GDM1 (cell line): ENCODE measurements at regions not wholly inside any gene's neighbourhood (a gene's known extent, or its start where the extent isn't known, plus 50 kb on each side); places are given as distances from the start of the nearest gene placed in this dataset.
"Not testable (repeated sequence)": the region's sequence is repeated elsewhere in the genome, so short reads cannot be mapped to it uniquely, and the experiment has no call there.

Source experiments
- DNase-seq: peaks from one replicate; lab custom pipeline; 2025; lab: John Stamatoyannopoulos, UW

DNA sequence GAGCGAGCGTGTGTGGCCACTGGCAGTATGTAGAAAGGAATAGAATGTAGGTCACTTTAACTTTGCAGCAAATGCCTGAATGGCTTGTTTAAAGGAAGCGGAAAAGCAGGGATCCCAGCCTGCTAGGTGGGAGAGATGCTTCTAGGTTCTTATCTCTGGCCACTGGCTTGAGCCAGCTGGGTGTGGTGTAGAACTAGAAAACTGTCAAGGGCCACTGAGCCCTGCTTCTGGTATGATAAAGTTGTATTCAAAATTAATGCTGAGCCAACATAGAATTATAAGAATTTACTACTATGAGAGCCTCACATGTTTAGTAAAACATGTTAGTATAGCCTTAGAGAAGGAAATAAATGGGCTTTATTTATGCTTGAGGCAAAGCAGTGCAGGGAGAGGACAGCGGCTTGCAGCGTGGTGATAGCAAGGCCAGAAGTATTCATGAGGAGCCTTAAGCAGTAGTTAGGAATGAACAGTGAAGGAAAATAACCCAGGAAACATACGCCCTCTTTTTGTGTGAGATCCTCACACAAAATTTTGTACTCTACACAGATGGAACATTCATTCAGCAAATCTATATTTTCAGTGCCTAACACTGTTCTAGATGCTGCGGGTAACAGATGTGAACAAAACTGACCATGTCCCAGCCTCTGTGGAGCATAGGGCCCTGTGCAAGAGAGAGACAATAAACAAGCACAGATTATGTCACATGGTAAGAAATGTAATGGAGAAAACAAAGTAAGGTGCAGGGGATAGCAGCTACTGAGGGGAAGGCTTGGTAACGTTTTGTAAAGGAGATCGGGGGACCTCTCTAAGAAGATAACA is 863.2 kb downstream of the DIAPH3 start:
- DNase-seq, result no peak

DNA sequence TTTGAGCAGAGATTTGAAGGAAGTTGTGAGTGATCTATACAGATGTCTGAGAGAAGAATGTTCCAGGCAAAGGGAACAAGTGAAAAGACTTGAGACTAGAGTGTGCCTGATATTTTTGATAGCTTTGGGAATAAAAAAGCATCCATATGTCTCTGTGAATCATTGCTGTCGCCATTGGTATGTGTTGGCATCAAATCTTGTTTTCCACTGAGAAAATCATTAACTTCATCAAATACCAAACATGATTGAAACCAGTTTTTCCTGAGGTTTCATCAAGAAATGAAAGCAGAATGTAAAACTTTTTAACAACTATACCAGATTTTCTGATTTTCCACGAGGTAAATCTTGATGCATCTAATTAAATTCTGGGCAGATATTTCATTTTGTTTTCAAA is 862.6 kb downstream of the DIAPH3 start:
- no peak for DNase-seq

DNA sequence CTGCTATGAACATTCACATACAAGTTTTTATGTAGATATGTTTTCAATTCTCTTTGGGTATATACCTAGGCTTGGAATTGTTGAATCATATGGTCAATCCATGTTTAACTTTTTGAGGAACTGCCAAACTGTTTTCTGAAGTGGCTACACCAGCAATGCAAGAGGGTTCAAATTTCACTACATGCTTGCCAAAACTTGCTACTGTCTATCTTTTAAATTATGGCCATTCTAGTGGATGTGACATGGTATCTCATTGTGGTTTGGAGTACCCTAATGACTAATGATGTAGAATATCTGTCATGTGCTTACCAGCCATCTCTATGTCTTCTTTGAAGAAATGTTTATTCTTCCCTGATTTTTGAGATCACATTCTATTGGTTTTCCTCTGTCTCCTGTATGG is 860.3 kb downstream of the DIAPH3 start:
- DNase-seq, result no peak

GRCh38 chr13:59304596-59304995 is 859.1 kb downstream of the DIAPH3 start:
- DNase-seq, result no peak

GRCh38 chr13:59305896-59306295 is 857.8 kb downstream of the DIAPH3 start:
- DNase-seq, result no peak

DNA sequence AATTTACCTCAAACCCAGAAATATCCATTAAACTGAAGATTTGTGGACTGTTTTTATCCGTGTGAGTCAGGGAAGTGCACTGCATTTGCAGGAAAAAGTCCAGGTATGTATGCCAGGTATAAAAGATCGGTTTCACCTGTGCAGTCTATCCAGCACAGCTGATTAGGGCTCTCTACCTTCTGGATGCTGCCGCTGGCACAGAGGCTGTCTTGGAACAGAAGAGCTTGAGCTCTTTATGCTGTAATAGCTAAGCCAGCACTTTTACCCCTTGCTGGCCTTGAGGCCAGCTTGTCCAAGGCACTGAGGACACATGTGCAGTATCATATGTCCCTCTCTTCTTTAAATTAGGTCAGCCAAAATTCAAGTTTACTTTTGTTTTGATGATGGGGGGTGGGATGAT is 851.0 kb downstream of the DIAPH3 start:
- no peak for DNase-seq

DNA sequence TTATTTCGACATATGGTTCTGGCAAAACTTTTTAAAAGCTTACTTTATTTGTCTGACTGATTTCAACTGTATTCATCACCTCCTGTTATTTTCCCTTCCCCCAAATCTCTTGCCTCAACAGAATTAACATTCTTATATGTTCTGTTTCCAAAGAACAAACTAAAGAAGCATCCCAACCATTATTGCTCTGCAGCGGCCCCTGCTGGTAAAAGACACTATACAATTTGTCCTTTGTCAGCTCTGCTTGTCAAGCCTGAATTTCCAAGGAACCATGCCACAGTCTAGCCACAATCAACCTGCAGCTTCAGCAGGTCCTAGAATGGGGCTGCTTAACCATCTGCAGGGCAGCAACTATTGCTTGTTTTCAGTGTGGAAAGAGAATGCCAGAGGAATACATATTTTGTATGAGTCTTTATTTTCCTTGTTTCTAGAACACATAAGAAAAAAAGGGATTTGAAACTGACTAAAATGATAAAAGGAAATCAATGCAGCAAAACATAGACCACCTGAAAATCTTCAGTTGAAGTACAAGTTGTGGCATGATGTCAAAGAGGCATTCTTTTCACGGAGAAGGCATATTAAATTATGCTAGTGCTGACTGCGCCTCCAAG is 845.3 kb downstream of the DIAPH3 start:
- peak; percentile 51 for DNase-seq

DNA sequence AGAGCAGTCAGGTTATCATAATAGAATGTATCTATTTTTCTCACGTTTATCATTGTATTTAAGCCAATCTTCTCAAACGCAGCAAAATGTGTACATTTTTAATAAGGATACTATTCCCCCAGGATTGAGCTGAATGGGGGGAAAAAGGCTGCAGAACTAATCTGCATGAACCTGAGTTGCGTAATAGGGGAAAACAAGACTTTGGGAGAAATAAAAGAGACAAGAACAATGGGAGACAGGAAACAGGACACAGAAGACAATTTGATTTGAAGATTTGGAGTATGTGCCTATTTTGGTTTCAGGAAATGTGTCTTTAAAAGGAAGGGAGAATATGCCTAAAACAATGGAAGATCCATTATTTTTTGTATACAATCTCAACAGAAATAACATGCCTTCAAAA is 844.5 kb downstream of the DIAPH3 start:
- DNase-seq, result no peak

DNA sequence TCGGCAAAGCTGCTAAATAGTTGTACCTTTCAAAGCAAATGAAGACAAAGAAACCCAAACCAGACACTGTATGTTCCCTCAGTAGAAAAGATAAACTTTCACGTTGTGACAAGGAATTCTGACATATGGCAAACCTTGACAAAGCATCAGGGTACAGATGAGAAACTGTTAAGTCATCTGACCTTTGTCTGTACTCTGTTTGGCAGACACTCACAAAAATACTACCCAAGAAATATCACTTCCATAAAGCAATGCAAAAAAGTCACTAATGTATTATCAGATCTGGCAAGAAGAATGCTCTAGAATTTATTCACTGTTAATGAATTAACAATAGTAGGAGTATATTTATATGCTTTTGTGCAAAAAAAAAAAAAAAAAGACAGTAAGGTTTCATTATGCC is 843.7 kb downstream of the DIAPH3 start:
- DNase-seq, result no peak

- not testable (repeated sequence) for DNase-seq
These were observed 839.3 kb downstream of the DIAPH3 start for GRCh38 chr13:59324401-59324800.

DNA sequence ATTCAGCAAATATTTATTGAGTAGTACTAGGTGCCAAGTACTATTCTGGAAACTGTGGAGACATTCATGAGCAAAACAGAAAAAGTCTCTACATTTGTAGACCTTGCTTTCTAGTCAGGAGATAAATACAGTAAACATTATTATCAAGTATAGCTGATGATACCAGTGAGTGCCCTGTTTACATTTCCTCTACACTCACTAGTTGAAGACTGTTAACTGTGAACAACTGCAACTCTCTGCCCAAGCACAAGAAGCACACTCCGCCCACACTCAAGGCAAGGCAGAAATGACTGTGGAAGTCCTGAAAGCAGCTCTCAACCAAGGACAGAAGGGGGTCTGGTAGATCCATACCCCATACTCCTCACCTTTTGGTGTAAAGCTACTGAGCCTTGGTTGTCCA is 837.0 kb downstream of the DIAPH3 start:
- DNase-seq, result no peak

DNA sequence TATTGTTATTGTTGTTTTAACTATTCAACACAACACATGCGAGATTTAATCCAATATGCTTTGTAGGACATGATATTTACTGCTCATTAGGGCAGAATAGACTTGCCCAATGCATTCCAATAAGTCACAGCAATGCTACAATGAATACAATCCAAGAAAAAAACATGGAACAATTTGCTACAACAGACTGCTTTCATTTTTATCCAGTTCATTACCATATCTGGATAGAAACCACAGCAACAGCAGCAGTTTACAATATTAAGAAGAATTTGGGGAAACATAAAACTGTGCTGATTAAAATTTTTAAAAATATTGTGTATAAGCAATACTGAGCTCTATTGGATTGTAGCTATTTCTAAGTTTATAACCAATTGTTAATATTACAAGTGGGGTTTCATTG is 833.0 kb downstream of the DIAPH3 start:
- no peak for DNase-seq

- no peak for DNase-seq
These were observed 830.8 kb downstream of the DIAPH3 start for GRCh38 chr13:59332966-59333365.

GRCh38 chr13:59337070-59337469 is 826.7 kb downstream of the DIAPH3 start:
- peak; percentile 30 for DNase-seq

DNA sequence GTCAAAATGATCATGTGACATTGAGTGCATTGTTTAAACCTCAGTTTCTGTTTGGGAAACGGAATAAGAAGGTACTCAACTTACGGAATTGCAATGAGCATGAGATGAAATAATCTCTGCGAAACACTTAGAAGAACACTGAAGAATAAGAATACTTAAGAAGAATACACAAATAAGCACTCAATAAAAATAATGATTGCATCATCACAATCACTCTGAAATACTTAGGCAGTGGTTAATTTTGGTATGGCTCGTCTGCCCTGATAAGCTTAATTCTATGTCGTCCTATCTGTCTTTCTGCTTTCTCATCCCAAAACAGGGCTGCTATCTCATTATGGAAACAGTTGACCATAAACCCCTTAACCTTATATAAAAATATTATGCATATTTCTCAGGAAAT is 823.6 kb downstream of the DIAPH3 start:
- no peak for DNase-seq

- DNase-seq, result no peak
These were observed 823.1 kb downstream of the DIAPH3 start for GRCh38 chr13:59340581-59340980.

- no peak for DNase-seq
These were observed 821.3 kb downstream of the DIAPH3 start for GRCh38 chr13:59342400-59342799.

DNA sequence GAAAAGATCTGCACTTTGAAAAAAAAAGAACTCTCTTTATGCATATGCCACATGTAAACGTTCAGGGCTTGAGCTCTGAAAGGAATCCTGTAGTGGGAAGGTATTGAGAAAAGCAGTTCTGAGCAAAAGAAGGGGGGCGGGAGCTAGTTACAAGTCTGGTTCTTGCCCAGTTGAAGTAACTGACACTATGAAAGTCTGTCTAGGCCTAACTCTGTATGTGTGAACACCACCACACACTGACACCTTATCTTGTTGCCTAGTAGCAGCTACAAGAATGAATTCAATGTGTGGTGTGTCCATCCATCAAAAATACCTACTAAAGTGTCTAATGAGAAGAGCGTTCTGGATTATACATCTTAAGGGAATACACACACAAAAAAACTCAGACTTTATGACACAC is 820.6 kb downstream of the DIAPH3 start:
- no peak for DNase-seq

DNA sequence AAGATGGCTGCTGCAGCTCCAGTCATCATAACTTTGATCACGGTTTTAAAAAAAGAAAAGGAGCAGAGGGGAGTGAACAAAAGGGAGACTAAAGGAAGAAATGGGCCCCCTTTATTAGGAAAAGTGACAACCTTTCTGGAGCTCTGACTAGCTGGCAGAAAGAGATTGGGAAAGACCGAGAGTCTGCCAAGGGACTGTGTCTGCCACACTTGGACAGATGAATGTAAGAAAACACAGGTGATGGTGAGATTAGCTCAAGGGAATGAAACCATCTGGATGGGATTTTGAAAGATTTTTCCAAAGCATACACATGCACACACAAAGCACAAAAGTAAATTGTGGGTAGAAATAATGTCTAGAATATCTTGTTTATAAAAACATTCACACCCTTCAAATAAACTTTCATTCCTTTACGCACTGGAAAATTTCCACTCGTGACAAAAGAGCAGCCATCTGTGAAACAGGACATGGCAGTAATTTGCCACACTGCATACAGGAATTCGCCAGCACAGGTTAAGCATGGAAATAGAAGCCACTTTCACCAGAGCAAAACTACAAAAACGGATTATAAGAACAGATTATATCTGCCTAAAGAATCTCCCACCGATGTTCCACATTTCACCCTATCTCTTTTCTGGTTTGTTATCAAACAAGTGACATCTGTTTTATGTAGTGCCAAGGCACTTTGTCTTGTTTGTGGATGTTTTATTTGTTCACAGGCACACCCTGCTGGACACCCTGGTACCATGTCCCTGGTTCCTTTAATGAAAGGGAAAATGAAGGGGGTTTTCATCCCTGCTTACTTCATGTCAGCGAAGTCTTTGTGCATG is 819.5 kb downstream of the DIAPH3 start:
- no peak for DNase-seq

DNA sequence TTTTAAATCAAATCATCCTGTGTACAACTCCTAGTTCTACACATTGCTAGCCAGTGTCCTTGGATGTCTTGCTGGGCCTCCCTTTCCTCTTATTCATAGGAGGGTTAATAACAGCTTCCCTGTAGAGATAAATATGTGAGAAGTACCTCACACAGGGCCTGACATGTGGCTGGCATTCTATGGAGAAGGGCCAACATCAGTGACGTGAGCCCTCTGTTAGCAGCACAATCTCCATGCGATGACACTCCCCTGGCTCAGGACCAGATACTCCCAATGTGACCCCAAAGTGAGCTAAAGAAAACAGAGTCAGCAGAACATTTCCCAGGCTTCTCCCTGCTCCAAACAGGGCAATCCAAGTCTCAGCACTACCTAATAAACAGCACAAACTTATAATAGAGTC is 818.4 kb downstream of the DIAPH3 start:
- DNase-seq, result no peak

- DNase-seq, result no peak
These were observed 816.6 kb downstream of the DIAPH3 start for GRCh38 chr13:59346999-59347723.

DNA sequence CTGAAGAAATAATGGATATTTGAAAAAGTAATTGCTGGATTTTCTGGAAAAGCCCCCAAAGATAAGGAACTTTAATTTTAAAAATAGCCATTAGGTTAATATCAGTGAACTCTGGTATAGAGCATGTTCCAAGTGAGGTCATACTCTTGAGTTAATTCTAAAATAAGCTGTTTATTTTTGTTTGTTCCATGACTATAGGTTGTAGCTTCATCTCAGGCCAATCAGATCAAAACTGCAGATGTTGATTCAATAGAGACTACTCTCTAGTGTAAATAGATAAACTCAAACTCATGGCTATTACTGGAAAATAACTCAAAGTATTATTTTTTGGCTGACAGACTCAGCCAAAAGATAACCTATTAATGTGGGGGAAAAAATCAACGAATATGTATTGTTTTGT is 815.1 kb downstream of the DIAPH3 start:
- DNase-seq, result no peak
